GM10248 (cell line): ENCODE measurements at regions not wholly inside any gene's neighbourhood (a gene's known extent, or its start where the extent isn't known, plus 50 kb on each side); places are given as distances from the start of the nearest gene placed in this dataset.

Experiments
- CTCF ChIA-PET: fragments of 300-600 bp; sonication (Branson Sonifier 250); formaldehyde crosslinking; extraction: SDS; loops from one replicate; lab custom pipeline; 2021; ENCODE audit warnings: antibody characterized with exemption; lab: Yijun Ruan, JAX
- POLR2A ChIA-PET: fragments of 350-650 bp; sonication (Branson Sonifier 250); formaldehyde crosslinking; extraction: SDS; loops from one replicate; lab custom pipeline; 2020; ENCODE audit warnings: antibody characterized with exemption; lab: Yijun Ruan, JAX
- DNase-seq: peaks from one replicate; pipeline ENCODE4 v3.0.0; 2012; ENCODE audit errors: extremely low spot score
- TF ChIP-seq, protein P1 (sequence below): IDR thresholded peaks from 2 replicates; pipeline ENCODE4 v1.5.1; 2012; ENCODE audit warnings: mild to moderate bottlenecking, low read depth; ENCODE audit errors: extremely low read depth, missing control alignments, control extremely low read depth

DNA sequence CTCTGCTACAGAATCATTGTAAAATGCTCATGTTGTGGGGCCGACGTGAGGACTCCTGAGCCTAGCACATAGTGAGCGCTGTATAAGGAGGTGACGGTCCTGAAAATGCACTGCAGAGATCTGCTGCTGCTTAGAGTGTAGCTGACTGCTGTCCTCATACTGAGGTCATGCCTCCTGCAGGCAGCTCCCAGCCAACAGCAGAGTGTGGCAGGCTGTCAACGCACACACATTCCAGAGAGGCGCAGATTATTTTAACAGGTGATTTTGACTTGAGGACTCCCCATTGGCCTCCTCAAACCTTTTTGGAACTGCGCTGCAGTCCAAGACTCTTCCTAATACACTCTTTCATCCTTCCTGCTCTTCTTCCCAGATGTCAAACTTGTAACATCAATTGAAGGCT is 119.8 kb upstream of the KCNJ6 start:
- TF ChIP-seq, protein P1, sequence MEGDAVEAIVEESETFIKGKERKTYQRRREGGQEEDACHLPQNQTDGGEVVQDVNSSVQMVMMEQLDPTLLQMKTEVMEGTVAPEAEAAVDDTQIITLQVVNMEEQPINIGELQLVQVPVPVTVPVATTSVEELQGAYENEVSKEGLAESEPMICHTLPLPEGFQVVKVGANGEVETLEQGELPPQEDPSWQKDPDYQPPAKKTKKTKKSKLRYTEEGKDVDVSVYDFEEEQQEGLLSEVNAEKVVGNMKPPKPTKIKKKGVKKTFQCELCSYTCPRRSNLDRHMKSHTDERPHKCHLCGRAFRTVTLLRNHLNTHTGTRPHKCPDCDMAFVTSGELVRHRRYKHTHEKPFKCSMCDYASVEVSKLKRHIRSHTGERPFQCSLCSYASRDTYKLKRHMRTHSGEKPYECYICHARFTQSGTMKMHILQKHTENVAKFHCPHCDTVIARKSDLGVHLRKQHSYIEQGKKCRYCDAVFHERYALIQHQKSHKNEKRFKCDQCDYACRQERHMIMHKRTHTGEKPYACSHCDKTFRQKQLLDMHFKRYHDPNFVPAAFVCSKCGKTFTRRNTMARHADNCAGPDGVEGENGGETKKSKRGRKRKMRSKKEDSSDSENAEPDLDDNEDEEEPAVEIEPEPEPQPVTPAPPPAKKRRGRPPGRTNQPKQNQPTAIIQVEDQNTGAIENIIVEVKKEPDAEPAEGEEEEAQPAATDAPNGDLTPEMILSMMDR: no peak
- CTCF ChIA-PET: no interaction called here
- DNase-seq: no peak
- POLR2A ChIA-PET: no interaction called here

DNA sequence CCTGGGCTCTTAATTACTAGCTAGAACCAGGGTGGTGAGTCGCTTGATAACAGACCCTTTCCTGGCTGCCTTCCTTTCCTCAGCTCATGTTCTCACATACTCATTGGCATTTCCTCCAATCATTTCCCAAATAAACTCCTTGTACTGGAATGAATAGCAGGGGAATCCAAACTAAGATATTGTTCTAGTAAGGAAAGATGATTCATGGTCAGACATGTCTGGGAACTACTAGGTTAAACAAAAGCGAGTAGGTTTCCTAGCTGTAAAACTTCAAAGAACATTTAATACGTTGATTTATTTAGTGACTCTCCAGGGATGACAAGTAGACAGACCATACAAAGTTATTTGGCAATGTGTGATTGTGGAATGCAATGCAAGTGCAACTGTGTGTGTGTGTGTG is 121.2 kb upstream of the KCNJ6 start:
- CTCF ChIA-PET: interaction anchor here (1.5 kb wide), 1 partner anchor 10 kb away, joined by 3 read pairs; no protein-coding TSS in a partner anchor
- POLR2A ChIA-PET: no interaction called here
- no peak for DNase-seq
- TF ChIP-seq, protein P1: no peak

DNA sequence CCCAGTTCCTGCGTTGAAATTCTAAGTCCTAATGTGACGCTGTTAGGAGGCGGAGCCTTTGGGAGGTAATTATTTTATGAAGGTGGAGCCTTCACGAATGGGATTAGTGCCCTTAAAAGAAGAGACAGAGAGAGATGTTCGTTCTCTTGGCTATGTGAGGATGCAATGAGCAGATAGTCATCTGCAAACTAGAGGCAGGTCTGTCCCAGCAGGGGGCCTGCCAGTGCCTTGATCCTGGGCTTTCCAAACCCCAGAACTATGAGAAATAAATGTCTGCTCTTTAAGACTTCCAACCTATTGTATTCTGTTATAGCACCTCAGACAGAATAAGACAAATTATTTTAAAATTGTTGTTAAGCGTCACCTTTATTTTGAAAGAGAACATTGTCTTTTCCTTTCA is 123.1 kb upstream of the KCNJ6 start:
- CTCF ChIA-PET: no interaction called here

DNA sequence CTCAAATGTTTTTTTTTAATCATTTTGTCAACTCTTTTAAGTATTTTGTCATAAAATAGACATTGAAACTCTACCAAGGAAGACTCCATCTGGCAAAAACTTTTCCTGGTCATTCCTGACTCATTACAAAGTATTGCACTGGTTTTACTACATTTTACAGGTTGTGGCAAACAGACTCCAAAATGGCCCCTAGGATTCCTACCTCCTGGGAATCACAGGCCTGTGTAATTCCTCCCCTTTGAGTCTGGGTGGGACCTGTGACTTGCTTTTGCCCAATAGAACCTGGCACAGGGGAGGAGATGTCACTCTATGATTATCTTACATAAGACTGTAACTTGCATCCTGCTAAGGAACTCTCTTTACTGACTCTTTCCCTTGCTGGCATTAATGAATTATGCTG is 123.6 kb upstream of the KCNJ6 start:
- TF ChIP-seq, protein P1: no peak
- CTCF ChIA-PET: no interaction called here
- DNase-seq: no peak
- POLR2A ChIA-PET: no interaction called here

More for the DNA sequence above, 123.1 kb upstream of the KCNJ6 start:
- no peak for DNase-seq
- POLR2A ChIA-PET: no interaction called here
- TF ChIP-seq, protein P1: no peak

DNA sequence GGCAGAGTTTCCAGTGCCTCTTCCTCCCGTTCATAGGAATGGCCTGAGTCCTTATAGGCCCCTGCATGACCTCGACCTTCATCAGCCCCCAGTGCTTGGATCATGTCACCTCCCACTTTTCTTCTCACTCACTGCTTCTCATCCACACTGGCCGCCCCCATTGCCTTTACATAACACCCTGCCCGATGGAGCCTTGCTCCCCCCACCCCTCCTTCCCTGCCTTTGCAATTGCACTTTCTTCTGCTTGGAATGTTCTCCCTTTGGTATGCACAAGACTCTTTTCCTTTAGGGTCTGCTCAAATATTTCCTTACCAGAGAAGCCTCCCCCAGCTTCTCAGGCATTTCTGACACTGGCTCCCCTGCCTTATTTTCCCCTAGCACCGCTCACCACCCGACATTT is 125.2 kb upstream of the KCNJ6 start:
- ChIA-PET CTCF (no interaction called here), POLR2A (no interaction called here)
- DNase-seq: no peak
- TF ChIP-seq, protein P1: no peak

DNA sequence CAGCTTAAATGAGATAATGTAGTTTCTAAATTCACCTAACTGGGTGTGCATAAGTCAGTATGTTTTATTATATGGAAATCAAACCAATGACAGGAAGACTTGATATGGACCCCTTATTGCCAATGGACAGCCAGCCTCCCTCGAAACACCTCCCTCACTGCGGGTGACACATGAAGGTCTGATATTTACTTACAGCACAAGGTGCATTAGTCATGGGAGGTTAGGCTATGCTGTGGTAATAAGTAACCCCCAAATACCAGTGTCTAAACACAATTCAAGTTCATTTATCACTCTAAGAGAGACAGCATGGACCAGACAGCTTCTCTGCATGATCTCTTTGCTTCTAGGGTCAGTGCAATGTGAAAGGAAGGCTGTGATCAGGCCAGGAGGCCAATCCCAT is 126.0 kb upstream of the KCNJ6 start:
- DNase-seq: no peak
- TF ChIP-seq, protein P1: no peak
- ChIA-PET CTCF (no interaction called here), POLR2A (no interaction called here)

DNA sequence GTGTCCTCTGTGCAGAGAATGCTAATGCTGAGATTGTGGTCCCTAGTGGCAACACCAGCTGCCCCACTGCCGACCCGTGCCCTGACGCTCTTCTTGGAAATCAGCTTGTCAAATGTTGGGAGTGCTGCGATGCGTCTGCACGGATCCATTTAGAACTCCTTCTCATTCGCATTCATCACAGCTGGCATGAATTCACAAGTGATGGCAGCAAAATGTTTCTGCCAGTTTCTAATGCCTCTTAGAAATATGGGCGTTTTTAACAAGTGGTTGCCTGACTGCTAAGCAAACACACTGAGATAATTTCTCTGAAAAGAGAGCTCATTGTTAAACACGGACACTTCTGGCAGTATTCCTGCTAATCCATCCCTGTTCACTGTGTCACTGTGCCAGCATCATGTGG is 131.9 kb upstream of the KCNJ6 start:
- no peak for DNase-seq
- TF ChIP-seq, protein P1: no peak
- ChIA-PET POLR2A (no interaction called here), CTCF (no interaction called here)
